ENCODE measurements at regions not wholly inside any gene's neighbourhood (a gene's known extent, or its start where the extent isn't known, plus 50 kb on each side); places are given as distances from the start of the nearest gene placed in this dataset.

DNA sequence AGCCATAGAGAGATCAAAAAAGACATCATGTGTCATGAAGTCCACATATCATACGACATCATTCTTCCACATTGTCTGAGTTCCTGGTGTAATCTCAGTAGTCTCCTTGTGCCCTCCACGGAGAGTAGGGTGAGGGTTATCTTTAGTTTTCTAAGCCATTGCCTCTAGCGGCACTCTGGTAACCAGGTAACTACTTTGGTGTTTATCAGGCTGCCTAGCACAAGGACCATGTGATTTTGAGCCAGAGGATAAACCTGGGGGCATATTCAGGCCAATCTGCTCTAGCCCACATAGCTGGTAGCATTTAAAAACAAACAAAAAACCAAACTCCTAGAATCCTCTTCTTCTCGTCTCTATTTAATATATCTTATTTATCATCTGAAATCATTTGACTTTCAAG, 147.4 kb downstream of the GDAP2 start:
- Histone ChIP-seq H3K27me3 (ENCODE audit: control insufficient read depth, low read length) (no peaks in the 10 kb centered on the region), H3K79me2 (ENCODE audit: control insufficient read depth, low read length) (no peaks in the 10 kb centered on the region), H3K4me3 (ENCODE audit: low read length) (no peak overlapping the region), H3F3A (ENCODE audit: control insufficient read depth, insufficient read depth) (no peaks in the 10 kb centered on the region), H4K20me1 (ENCODE audit: control insufficient read depth, insufficient read depth, low read depth, low read length) (no peaks in the 10 kb centered on the region), H3K9me3 (ENCODE audit: control insufficient read depth, insufficient read depth, low read length) (no peaks in the 10 kb centered on the region), H3K36me3 (ENCODE audit: control insufficient read depth, low read length) (no peaks in the 10 kb centered on the region), H3K4me1 (ENCODE audit: control insufficient read depth, low read length) (no peaks in the 10 kb centered on the region), H3K4me2 (ENCODE audit: low read length) (no peak overlapping the region), H3K27ac (ENCODE audit: low read depth, low read length) (no peak overlapping the region), H3K9me2 (replicated peaks; ENCODE audit: control insufficient read depth, low read length) (no peaks in the 10 kb centered on the region)
- no peak for TF ChIP-seq EZH2phosphoT487 (IDR thresholded peaks at IDR 0.05; ENCODE audit: borderline replicate concordance, low read length)
- TF ChIP-seq, protein P1, sequence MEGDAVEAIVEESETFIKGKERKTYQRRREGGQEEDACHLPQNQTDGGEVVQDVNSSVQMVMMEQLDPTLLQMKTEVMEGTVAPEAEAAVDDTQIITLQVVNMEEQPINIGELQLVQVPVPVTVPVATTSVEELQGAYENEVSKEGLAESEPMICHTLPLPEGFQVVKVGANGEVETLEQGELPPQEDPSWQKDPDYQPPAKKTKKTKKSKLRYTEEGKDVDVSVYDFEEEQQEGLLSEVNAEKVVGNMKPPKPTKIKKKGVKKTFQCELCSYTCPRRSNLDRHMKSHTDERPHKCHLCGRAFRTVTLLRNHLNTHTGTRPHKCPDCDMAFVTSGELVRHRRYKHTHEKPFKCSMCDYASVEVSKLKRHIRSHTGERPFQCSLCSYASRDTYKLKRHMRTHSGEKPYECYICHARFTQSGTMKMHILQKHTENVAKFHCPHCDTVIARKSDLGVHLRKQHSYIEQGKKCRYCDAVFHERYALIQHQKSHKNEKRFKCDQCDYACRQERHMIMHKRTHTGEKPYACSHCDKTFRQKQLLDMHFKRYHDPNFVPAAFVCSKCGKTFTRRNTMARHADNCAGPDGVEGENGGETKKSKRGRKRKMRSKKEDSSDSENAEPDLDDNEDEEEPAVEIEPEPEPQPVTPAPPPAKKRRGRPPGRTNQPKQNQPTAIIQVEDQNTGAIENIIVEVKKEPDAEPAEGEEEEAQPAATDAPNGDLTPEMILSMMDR (IDR thresholded peaks at IDR 0.05; ENCODE audit: low read depth, low read length, poor library complexity, severe bottlenecking): no peak

DNA sequence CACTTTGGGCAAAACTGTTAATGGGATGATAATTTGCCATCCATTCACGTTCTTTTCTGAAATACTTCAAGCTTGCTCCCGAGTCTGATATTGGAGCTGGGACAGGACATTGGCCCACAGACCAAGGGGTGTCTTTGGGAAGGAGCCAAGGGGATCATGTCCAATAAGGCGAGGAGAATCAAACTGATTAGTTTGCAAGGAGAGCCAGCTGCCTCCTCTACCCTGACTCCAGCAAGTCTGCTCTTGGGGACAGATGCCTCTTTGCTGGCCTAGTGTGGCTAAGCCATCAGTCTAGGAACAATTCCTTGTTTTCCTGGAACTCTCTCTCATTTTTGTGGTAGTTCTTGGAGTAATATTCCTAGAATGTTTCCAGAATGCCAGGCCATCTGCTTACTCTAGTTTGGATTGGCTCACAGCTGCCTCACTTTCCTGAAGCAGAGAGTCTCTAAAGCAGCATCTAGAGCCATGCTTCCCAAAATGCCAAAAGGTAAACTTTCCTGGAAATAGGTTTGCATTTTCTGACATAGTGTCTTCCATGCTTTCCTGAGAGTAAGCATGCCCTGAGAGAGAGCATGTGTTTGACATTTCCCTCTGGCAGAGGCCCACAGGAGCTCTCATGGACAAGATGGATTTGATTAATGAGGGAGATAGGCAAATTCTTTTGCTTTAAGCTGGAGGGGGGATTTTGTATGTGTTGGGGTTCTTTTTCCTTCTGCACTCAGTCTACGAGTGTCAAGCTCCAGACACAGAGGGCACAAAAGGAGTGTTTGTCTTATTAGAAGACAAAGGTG, 145.6 kb downstream of the GDAP2 start:
- no peaks in the 10 kb centered on the region for H3K36me3 ChIP-seq (ENCODE audit: control insufficient read depth, low read length)
- H3K27ac ChIP-seq (ENCODE audit: low read depth, low read length): no peak overlapping the region
- no peaks in the 10 kb centered on the region for H3F3A ChIP-seq (ENCODE audit: control insufficient read depth, insufficient read depth)
- no peak for TF ChIP-seq EZH2phosphoT487 (IDR thresholded peaks at IDR 0.05; ENCODE audit: borderline replicate concordance, low read length)
- TF ChIP-seq, protein P1 (IDR thresholded peaks at IDR 0.05; ENCODE audit: low read depth, low read length, poor library complexity, severe bottlenecking): no peak
- H3K4me3 ChIP-seq (ENCODE audit: low read length): no peak overlapping the region
- H3K79me2 ChIP-seq (ENCODE audit: control insufficient read depth, low read length): no peaks in the 10 kb centered on the region
- no peaks in the 10 kb centered on the region for H4K20me1 ChIP-seq (ENCODE audit: control insufficient read depth, insufficient read depth, low read depth, low read length)
- no peaks in the 10 kb centered on the region for H3K9me3 ChIP-seq (ENCODE audit: control insufficient read depth, insufficient read depth, low read length)
- no peaks in the 10 kb centered on the region for H3K4me1 ChIP-seq (ENCODE audit: control insufficient read depth, low read length)
- H3K9me2 ChIP-seq (replicated peaks; ENCODE audit: control insufficient read depth, low read length): no peaks in the 10 kb centered on the region
- no peaks in the 10 kb centered on the region for H3K27me3 ChIP-seq (ENCODE audit: control insufficient read depth, low read length)
- H3K4me2 ChIP-seq (ENCODE audit: low read length): no peak overlapping the region

DNA sequence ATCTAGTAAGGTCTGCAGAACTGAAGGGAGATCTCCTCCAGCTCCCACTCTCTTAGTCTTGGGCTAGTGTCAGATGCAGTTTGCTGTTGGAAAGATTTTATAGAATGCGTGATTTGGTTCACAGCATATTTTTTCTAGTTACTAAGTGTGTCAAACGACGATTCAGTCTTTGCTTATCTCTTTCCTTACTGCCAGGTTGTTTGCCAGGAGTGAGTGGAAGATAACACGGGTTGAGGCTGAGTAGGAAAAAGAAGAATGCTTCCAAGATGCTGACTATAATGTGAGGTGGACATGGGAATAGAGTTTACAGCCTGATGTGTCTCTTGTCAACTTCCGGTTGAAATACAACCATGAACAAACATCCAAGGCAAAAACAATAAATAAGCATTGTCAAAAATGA, 141.4 kb downstream of the GDAP2 start:
- TF ChIP-seq EZH2phosphoT487 (IDR thresholded peaks at IDR 0.05; ENCODE audit: borderline replicate concordance, low read length): no peak
- TF ChIP-seq, protein P1 (IDR thresholded peaks at IDR 0.05; ENCODE audit: low read depth, low read length, poor library complexity, severe bottlenecking): no peak
- Histone ChIP-seq H3K4me3 (ENCODE audit: low read length) (no peak overlapping the region), H4K20me1 (ENCODE audit: control insufficient read depth, insufficient read depth, low read depth, low read length) (no peaks in the 10 kb centered on the region), H3K79me2 (ENCODE audit: control insufficient read depth, low read length) (no peaks in the 10 kb centered on the region), H3K36me3 (ENCODE audit: control insufficient read depth, low read length) (no peaks in the 10 kb centered on the region), H3K9me2 (replicated peaks; ENCODE audit: control insufficient read depth, low read length) (no peaks in the 10 kb centered on the region), H3K9me3 (ENCODE audit: control insufficient read depth, insufficient read depth, low read length) (no peaks in the 10 kb centered on the region), H3K27ac (ENCODE audit: low read depth, low read length) (no peak overlapping the region), H3F3A (ENCODE audit: control insufficient read depth, insufficient read depth) (no peaks in the 10 kb centered on the region), H3K4me1 (ENCODE audit: control insufficient read depth, low read length) (no peaks in the 10 kb centered on the region), H3K4me2 (ENCODE audit: low read length) (no peak overlapping the region), H3K27me3 (ENCODE audit: control insufficient read depth, low read length) (no peaks in the 10 kb centered on the region)
